HG02885 (cell line): ENCODE measurements at regions not wholly inside any gene's neighbourhood (a gene's known extent, or its start where the extent isn't known, plus 50 kb on each side); places are given as distances from the start of the nearest gene placed in this dataset.

ENCODE experiments used
- ATAC-seq: cut with Tn5 transposase; IDR thresholded peaks from one replicate; pipeline ENCODE4 v1.9.1; 2021; ENCODE audit warnings: mild to moderate bottlenecking; ENCODE audit not compliant: unreplicated experiment, poor library complexity

GRCh38 chr13:109605846-109606245 is 180.5 kb downstream of the IRS2 start:
- no peak for ATAC-seq

GRCh38 chr13:109604894-109605293 is 181.5 kb downstream of the IRS2 start:
- ATAC-seq, result no peak

GRCh38 chr13:109602356-109602755 is 184.0 kb downstream of the IRS2 start:
- no peak for ATAC-seq

GRCh38 chr13:109599901-109600657 is 186.3 kb downstream of the IRS2 start:
- ATAC-seq, result no peak

GRCh38 chr13:109595471-109595870 is 190.9 kb downstream of the IRS2 start:
- no peak for ATAC-seq

GRCh38 chr13:109593230-109593629 is 193.2 kb downstream of the IRS2 start:
- ATAC-seq, result no peak

GRCh38 chr13:109592770-109593169 is 193.6 kb downstream of the IRS2 start:
- no peak for ATAC-seq

- no peak for ATAC-seq
These were observed 198.7 kb downstream of the IRS2 start for GRCh38 chr13:109587689-109588088.

GRCh38 chr13:109586509-109587346 is 199.7 kb downstream of the IRS2 start:
- ATAC-seq, result no peak

- ATAC-seq, result no peak
These were observed 201.5 kb downstream of the IRS2 start for GRCh38 chr13:109584844-109585361.

GRCh38 chr13:109577191-109577700 is 209.1 kb downstream of the IRS2 start:
- ATAC-seq, result no peak

GRCh38 chr13:109576331-109576813 is 210.0 kb downstream of the IRS2 start:
- no peak for ATAC-seq

- ATAC-seq, result no peak
These were observed 210.6 kb downstream of the IRS2 start for GRCh38 chr13:109575821-109576220.

- no peak for ATAC-seq
These were observed 214.0 kb downstream of the IRS2 start for GRCh38 chr13:109572389-109572788.

GRCh38 chr13:109569958-109570711 is 216.2 kb downstream of the IRS2 start:
- peak; percentile 98 for ATAC-seq

GRCh38 chr13:109568339-109568818 is 218.0 kb downstream of the IRS2 start:
- no peak for ATAC-seq

- ATAC-seq, result no peak
These were observed 219.1 kb downstream of the IRS2 start for GRCh38 chr13:109567315-109567714.

- no peak for ATAC-seq
These were observed 220.5 kb downstream of the IRS2 start for GRCh38 chr13:109565877-109566276.

GRCh38 chr13:109548374-109548773 is 238.0 kb downstream of the IRS2 start:
- ATAC-seq, result peak; percentile 61

- ATAC-seq, result peak; percentile 95
These were observed 238.4 kb downstream of the IRS2 start for GRCh38 chr13:109547942-109548341.
